ENCODE measurements at regions not wholly inside any gene's neighbourhood (a gene's known extent, or its start where the extent isn't known, plus 50 kb on each side); places are given as distances from the start of the nearest gene placed in this dataset.

GRCh38 chr10:1980459-1980858 lies 243.1 kb upstream of the ADARB2 start:
- H3K36me3 Mint-ChIP-seq (ENCODE audit: low read depth), result no peaks in the 10 kb centered on the region
- CTCF ChIA-PET, result no interaction called here
- H3K4me3 Mint-ChIP-seq, result no peak overlapping the region
- H3K9me3 Mint-ChIP-seq, result peaks cover 11% of the 10 kb centered on the region
- H3K27me3 Mint-ChIP-seq (ENCODE audit: low read depth), result peaks cover 3% of the 10 kb centered on the region
- DNase-seq, result no peak
- intact Hi-C loops (cut with micrococcal nuclease), result no loop called here
- H3K4me1 Mint-ChIP-seq (ENCODE audit: low read depth), result no peaks in the 10 kb centered on the region
- no peak overlapping the region for H3K27ac Mint-ChIP-seq

- CTCF ChIA-PET, result no interaction called here
- H3K4me3 Mint-ChIP-seq, result no peak overlapping the region
- no peaks in the 10 kb centered on the region for H3K36me3 Mint-ChIP-seq (ENCODE audit: low read depth)
- no peaks in the 10 kb centered on the region for H3K4me1 Mint-ChIP-seq (ENCODE audit: low read depth)
- no peaks in the 10 kb centered on the region for H3K27me3 Mint-ChIP-seq (ENCODE audit: low read depth)
- no peak overlapping the region for H3K27ac Mint-ChIP-seq
- H3K9me3 Mint-ChIP-seq, result peaks cover 11% of the 10 kb centered on the region
- DNase-seq, result no peak
- intact Hi-C loops (cut with micrococcal nuclease), result no loop called here
These were observed 241.3 kb upstream of the ADARB2 start for GRCh38 chr10:1978584-1978983.

- H3K9me3 Mint-ChIP-seq, result peaks cover 11% of the 10 kb centered on the region
- intact Hi-C loops (cut with micrococcal nuclease), result no loop called here
- H3K36me3 Mint-ChIP-seq (ENCODE audit: low read depth), result no peaks in the 10 kb centered on the region
- CTCF ChIA-PET, result no interaction called here
- no peaks in the 10 kb centered on the region for H3K27me3 Mint-ChIP-seq (ENCODE audit: low read depth)
- no peak for DNase-seq
- H3K4me1 Mint-ChIP-seq (ENCODE audit: low read depth), result no peaks in the 10 kb centered on the region
- H3K27ac Mint-ChIP-seq, result no peak overlapping the region
- H3K4me3 Mint-ChIP-seq, result no peak overlapping the region
These were observed 240.1 kb upstream of the ADARB2 start for GRCh38 chr10:1977461-1977860.

- Mint-ChIP-seq H3K4me3 (no peak overlapping the region), H3K27me3 (ENCODE audit: low read depth) (no peaks in the 10 kb centered on the region), H3K4me1 (ENCODE audit: low read depth) (no peaks in the 10 kb centered on the region), H3K36me3 (ENCODE audit: low read depth) (no peaks in the 10 kb centered on the region), H3K9me3 (peaks cover 3% of the 10 kb centered on the region), H3K27ac (no peak overlapping the region)
- CTCF ChIA-PET, result no interaction called here
- intact Hi-C loops (cut with micrococcal nuclease), result no loop called here
- DNase-seq, result no peak
These were observed 235.1 kb upstream of the ADARB2 start for GRCh38 chr10:1972406-1972805.

GRCh38 chr10:1968257-1969033 lies 231.1 kb upstream of the ADARB2 start:
- no peak overlapping the region for H3K4me3 Mint-ChIP-seq
- no peaks in the 10 kb centered on the region for H3K36me3 Mint-ChIP-seq (ENCODE audit: low read depth)
- no peaks in the 10 kb centered on the region for H3K27me3 Mint-ChIP-seq (ENCODE audit: low read depth)
- peaks cover 3% of the 10 kb centered on the region for H3K9me3 Mint-ChIP-seq
- no peak overlapping the region for H3K27ac Mint-ChIP-seq
- no peaks in the 10 kb centered on the region for H3K4me1 Mint-ChIP-seq (ENCODE audit: low read depth)
- no peak for DNase-seq
- intact Hi-C loops (cut with micrococcal nuclease), result no loop called here
- CTCF ChIA-PET, result no interaction called here

GRCh38 chr10:1966712-1967376 lies 229.5 kb upstream of the ADARB2 start:
- DNase-seq, result no peak
- Mint-ChIP-seq H3K9me3 (no peaks in the 10 kb centered on the region), H3K36me3 (ENCODE audit: low read depth) (no peaks in the 10 kb centered on the region), H3K4me1 (ENCODE audit: low read depth) (no peaks in the 10 kb centered on the region), H3K27ac (no peak overlapping the region), H3K4me3 (no peak overlapping the region), H3K27me3 (ENCODE audit: low read depth) (no peaks in the 10 kb centered on the region)
- CTCF ChIA-PET, result no interaction called here
- intact Hi-C loops (cut with micrococcal nuclease), result no loop called here

- no peaks in the 10 kb centered on the region for H3K27me3 Mint-ChIP-seq (ENCODE audit: low read depth)
- H3K27ac Mint-ChIP-seq, result no peak overlapping the region
- H3K9me3 Mint-ChIP-seq, result no peaks in the 10 kb centered on the region
- CTCF ChIA-PET, result no interaction called here
- no peaks in the 10 kb centered on the region for H3K4me1 Mint-ChIP-seq (ENCODE audit: low read depth)
- intact Hi-C loops (cut with micrococcal nuclease), result no loop called here
- no peaks in the 10 kb centered on the region for H3K36me3 Mint-ChIP-seq (ENCODE audit: low read depth)
- H3K4me3 Mint-ChIP-seq, result no peak overlapping the region
- no peak for DNase-seq
These were observed 227.2 kb upstream of the ADARB2 start for GRCh38 chr10:1964476-1964875.

GRCh38 chr10:1963341-1963740 lies 226.0 kb upstream of the ADARB2 start:
- H3K4me1 Mint-ChIP-seq (ENCODE audit: low read depth), result no peaks in the 10 kb centered on the region
- H3K27ac Mint-ChIP-seq, result no peak overlapping the region
- no peaks in the 10 kb centered on the region for H3K36me3 Mint-ChIP-seq (ENCODE audit: low read depth)
- no peak for DNase-seq
- intact Hi-C loops (cut with micrococcal nuclease), result no loop called here
- CTCF ChIA-PET, result no interaction called here
- no peaks in the 10 kb centered on the region for H3K27me3 Mint-ChIP-seq (ENCODE audit: low read depth)
- H3K9me3 Mint-ChIP-seq, result no peaks in the 10 kb centered on the region
- H3K4me3 Mint-ChIP-seq, result no peak overlapping the region

- Mint-ChIP-seq H3K4me1 (ENCODE audit: low read depth) (peaks cover 5% of the 10 kb centered on the region), H3K27ac (no peak overlapping the region), H3K36me3 (ENCODE audit: low read depth) (no peaks in the 10 kb centered on the region), H3K4me3 (no peak overlapping the region), H3K9me3 (no peaks in the 10 kb centered on the region), H3K27me3 (ENCODE audit: low read depth) (no peaks in the 10 kb centered on the region)
- DNase-seq, result no peak
- CTCF ChIA-PET, result interaction anchor here (0.7 kb wide), 1 partner anchor 651 kb away, joined by 3 read pairs; no protein-coding TSS in a partner anchor
- intact Hi-C loops (cut with micrococcal nuclease), result no loop called here
These were observed 224.7 kb upstream of the ADARB2 start for GRCh38 chr10:1961989-1962388.

- H3K27me3 Mint-ChIP-seq (ENCODE audit: low read depth), result no peaks in the 10 kb centered on the region
- H3K27ac Mint-ChIP-seq, result no peak overlapping the region
- H3K9me3 Mint-ChIP-seq, result no peaks in the 10 kb centered on the region
- no peaks in the 10 kb centered on the region for H3K36me3 Mint-ChIP-seq (ENCODE audit: low read depth)
- CTCF ChIA-PET, result interaction anchor here (0.9 kb wide), 1 partner anchor 46 kb away, joined by 3 read pairs; no protein-coding TSS in a partner anchor
- peaks cover 5% of the 10 kb centered on the region for H3K4me1 Mint-ChIP-seq (ENCODE audit: low read depth)
- no peak for DNase-seq
- no peak overlapping the region for H3K4me3 Mint-ChIP-seq
- intact Hi-C loops (cut with micrococcal nuclease), result no loop called here
These were observed 223.7 kb upstream of the ADARB2 start for GRCh38 chr10:1960982-1961381.

GRCh38 chr10:1957057-1957456 lies 219.7 kb upstream of the ADARB2 start:
- Mint-ChIP-seq H3K27me3 (ENCODE audit: low read depth) (no peaks in the 10 kb centered on the region), H3K27ac (no peak overlapping the region), H3K4me1 (ENCODE audit: low read depth) (peaks cover 5% of the 10 kb centered on the region), H3K9me3 (no peaks in the 10 kb centered on the region), H3K36me3 (ENCODE audit: low read depth) (no peaks in the 10 kb centered on the region), H3K4me3 (no peak overlapping the region)
- CTCF ChIA-PET, result interaction anchor here (0.7 kb wide), 1 partner anchor 153 kb away, joined by 5 read pairs; no protein-coding TSS in a partner anchor
- intact Hi-C loops (cut with micrococcal nuclease), result no loop called here
- DNase-seq, result peak; percentile 15

- intact Hi-C loops (cut with micrococcal nuclease), result no loop called here
- CTCF ChIA-PET, result interaction anchor here (0.5 kb wide), 1 partner anchor 65 kb away, joined by 3 read pairs; no protein-coding TSS in a partner anchor
- no peak overlapping the region for H3K27ac Mint-ChIP-seq
These were observed 217.0 kb upstream of the ADARB2 start for GRCh38 chr10:1954300-1954699.

More at GRCh38 chr10:1954300-1954699, 217.0 kb upstream of the ADARB2 start:
- Mint-ChIP-seq H3K36me3 (ENCODE audit: low read depth) (no peaks in the 10 kb centered on the region), H3K4me1 (ENCODE audit: low read depth) (peaks cover 5% of the 10 kb centered on the region), H3K4me3 (no peak overlapping the region), H3K27me3 (ENCODE audit: low read depth) (no peaks in the 10 kb centered on the region), H3K9me3 (no peaks in the 10 kb centered on the region)
- DNase-seq, result no peak

Measured in activated naive CD4-positive, alpha-beta T cell treated with anti-CD3 and anti-CD28 coated beads for 36 hours (primary cell).